Kidney (tissue), 13 donors: ENCODE measurements at regions not wholly inside any gene's neighbourhood (a gene's known extent, or its start where the extent isn't known, plus 50 kb on each side); places are given as distances from the start of the nearest gene placed in this dataset.
A peak's percentile ranks its signal among the peaks of the same experiment; 100 is the strongest.
"Not testable (repeated sequence)": the region's sequence is repeated elsewhere in the genome, so short reads cannot be mapped to it uniquely, and the experiment has no call there.

Experiments used
- DNase-seq, 5 donors: peaks; one replicate each; pipeline ENCODE4 v3.0.0-alpha.2; 2013 to 2020
- FAIRE-seq: peaks from 2 replicates; lab custom pipeline; 2012; peaks lifted over from hg19 to GRCh38; lab: Jason Lieb, UNC
- H3K27ac ChIP-seq, 2 donors: one replicate each; pipeline ENCODE4 v1.7.0; 2013; ENCODE audit warnings: low read depth in 2 of 2, low read length in 2 of 2, inconsistent platforms in 1 of 2
- H3K27me3 ChIP-seq: one replicate; pipeline ENCODE4 v1.7.1; 2013; ENCODE audit warnings: low read length, inconsistent platforms; ENCODE audit not compliant: control insufficient read depth, insufficient read depth
- H3K36me3 ChIP-seq, 3 donors: one replicate each; pipeline versions ENCODE4 v1.7.0 to v1.7.1; 2013; ENCODE audit warnings: low read length in 3 of 3, control low read depth in 1 of 3, inconsistent platforms in 1 of 3; ENCODE audit not compliant: insufficient read depth in 3 of 3, control insufficient read depth in 2 of 3
- H3K4me1 ChIP-seq, 3 donors: one replicate each; pipeline versions ENCODE4 v1.7.0 to v1.7.1; 2013; ENCODE audit warnings: low read length in 3 of 3, inconsistent platforms in 1 of 3, low read depth in 1 of 3; ENCODE audit not compliant: control insufficient read depth in 2 of 3, insufficient read depth in 2 of 3
- H3K4me3 ChIP-seq, 3 donors: one replicate each; pipeline versions ENCODE4 v1.7.0 to v1.8.1; 2013; ENCODE audit warnings: low read length in 3 of 3, control low read depth in 1 of 3, inconsistent platforms in 1 of 3
- H3K9ac ChIP-seq, 3 donors: one replicate each; pipeline versions ENCODE4 v1.7.0 to v1.7.1; 2013; ENCODE audit warnings: low read length in 3 of 3, control low read depth in 1 of 3, inconsistent platforms in 1 of 3
- H3K9me3 ChIP-seq, 3 donors: one replicate each; pipeline versions ENCODE4 v1.7.0 to v1.7.1; 2013; ENCODE audit warnings: low read length in 3 of 3, control low read depth in 1 of 3, inconsistent platforms in 1 of 3; ENCODE audit not compliant: control insufficient read depth in 2 of 3, insufficient read depth in 1 of 3
- intact Hi-C: fragments of 100-400 bp; cut with DNase I; formaldehyde crosslinking; loops from one replicate; pipeline ENCODE4 v1.11.1; 2022
- TF ChIP-seq, protein P1 (sequence below): IDR thresholded peaks from 3 replicates; pipeline ENCODE4 v1.5.1; 2012; ENCODE audit warnings: mild to moderate bottlenecking, moderate library complexity, borderline replicate concordance; ENCODE audit not compliant: insufficient read depth; ENCODE audit errors: extremely low read depth
- donor health status: control.
- donor health status: control.
- donor health status: control.
- donor health status: control.
- donor health status: control.
- donor health status: DM: yes; HTN: yes; CAD: no.
- donor health status: Normal renal cell carcinoma (clear cell type).

DNA sequence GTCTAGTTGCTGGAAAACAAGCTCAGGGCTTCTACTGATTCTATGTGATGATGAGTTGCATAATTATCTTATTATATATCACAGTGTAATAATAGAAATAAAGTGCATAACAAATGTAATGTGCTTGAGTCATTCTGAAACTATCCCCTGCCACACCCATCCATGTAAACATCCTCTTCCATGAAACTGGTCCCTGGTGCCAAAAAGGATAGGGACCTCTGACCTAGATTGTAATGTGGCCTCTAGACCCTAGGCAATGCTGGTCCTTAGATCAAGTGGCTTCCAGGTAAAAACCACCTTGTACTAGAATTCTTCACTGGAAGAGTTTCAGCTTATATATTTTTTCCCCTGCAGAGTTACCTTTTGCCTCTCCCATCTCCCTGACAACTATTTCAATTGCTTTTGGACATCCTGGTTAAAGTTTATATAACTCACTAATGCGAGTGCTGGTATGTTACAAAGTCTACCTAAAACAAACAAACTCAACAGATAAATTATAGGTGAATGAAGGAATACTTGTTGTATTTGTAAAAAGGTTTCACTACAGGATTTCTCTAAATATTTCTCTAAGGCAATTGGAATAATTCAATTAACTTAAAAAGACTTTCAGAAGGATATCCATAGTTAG lies 462.5 kb downstream of the NAV3 start:
- intact Hi-C loops = no loop called here
- TF ChIP-seq, protein P1, sequence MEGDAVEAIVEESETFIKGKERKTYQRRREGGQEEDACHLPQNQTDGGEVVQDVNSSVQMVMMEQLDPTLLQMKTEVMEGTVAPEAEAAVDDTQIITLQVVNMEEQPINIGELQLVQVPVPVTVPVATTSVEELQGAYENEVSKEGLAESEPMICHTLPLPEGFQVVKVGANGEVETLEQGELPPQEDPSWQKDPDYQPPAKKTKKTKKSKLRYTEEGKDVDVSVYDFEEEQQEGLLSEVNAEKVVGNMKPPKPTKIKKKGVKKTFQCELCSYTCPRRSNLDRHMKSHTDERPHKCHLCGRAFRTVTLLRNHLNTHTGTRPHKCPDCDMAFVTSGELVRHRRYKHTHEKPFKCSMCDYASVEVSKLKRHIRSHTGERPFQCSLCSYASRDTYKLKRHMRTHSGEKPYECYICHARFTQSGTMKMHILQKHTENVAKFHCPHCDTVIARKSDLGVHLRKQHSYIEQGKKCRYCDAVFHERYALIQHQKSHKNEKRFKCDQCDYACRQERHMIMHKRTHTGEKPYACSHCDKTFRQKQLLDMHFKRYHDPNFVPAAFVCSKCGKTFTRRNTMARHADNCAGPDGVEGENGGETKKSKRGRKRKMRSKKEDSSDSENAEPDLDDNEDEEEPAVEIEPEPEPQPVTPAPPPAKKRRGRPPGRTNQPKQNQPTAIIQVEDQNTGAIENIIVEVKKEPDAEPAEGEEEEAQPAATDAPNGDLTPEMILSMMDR = no peak
- Histone ChIP-seq H3K36me3 (no peaks in the 10 kb centered on the region), H3K4me1 (peaks cover 0 to 2% (median 0%) of the 10 kb centered on the region in 3 donors), H3K9me3 (no peaks in the 10 kb centered on the region), H3K4me3 (no peak overlapping the region), H3K9ac (no peak overlapping the region), H3K27me3 (no peaks in the 10 kb centered on the region), H3K27ac (peak overlapping the region in 1 of 2 donors; percentile 53)
- no peak for FAIRE-seq
- peak in 1 of 5 donors; percentile 31 for DNase-seq

GRCh38 chr12:78301282-78301681 lies 470.6 kb downstream of the NAV3 start:
- FAIRE-seq, intact Hi-C loops, H3K36me3 ChIP-seq, H3K27me3 ChIP-seq, H3K4me1 ChIP-seq, H3K9me3 ChIP-seq, H3K27ac ChIP-seq, H3K4me3 ChIP-seq, DNase-seq, H3K9ac ChIP-seq: not testable (repeated sequence)

- Histone ChIP-seq H3K27ac (no peak overlapping the region), H3K27me3 (no peaks in the 10 kb centered on the region), H3K9ac (no peak overlapping the region), H3K4me1 (no peaks in the 10 kb centered on the region), H3K4me3 (no peak overlapping the region), H3K9me3 (no peaks in the 10 kb centered on the region), H3K36me3 (no peaks in the 10 kb centered on the region)
- TF ChIP-seq, protein P1 = no peak
- intact Hi-C loops = no loop called here
- FAIRE-seq (no peak), DNase-seq (no peak)
These were observed 475.1 kb downstream of the NAV3 start for GRCh38 chr12:78305808-78306207.

DNA sequence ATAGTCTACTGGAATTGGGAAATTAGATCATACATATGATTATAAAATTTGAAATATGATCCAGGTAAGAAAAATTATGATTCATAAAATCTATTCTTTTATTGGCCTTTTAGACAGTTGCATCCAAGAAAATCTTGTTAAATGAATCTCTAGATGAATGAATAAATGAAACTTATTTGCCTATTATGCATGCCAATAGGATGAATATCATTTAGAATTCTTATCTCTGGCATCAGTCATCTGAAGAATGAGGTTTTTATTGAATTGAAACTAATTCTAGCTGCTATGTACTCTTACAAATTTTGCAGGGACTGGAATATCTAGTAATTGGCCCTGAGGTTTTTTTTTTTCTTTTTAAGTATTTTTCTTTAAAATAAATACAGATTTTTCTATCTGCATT lies 475.5 kb downstream of the NAV3 start:
- intact Hi-C loops = no loop called here
- Histone ChIP-seq H3K27ac (no peak overlapping the region), H3K9me3 (no peaks in the 10 kb centered on the region), H3K27me3 (no peaks in the 10 kb centered on the region), H3K4me1 (no peaks in the 10 kb centered on the region), H3K36me3 (no peaks in the 10 kb centered on the region), H3K9ac (no peak overlapping the region), H3K4me3 (no peak overlapping the region)
- FAIRE-seq (no peak), DNase-seq (no peak)
- TF ChIP-seq, protein P1 = no peak
